Renal cortex interstitium (tissue), 11 donors: ENCODE measurements at regions not wholly inside any gene's neighbourhood (a gene's known extent, or its start where the extent isn't known, plus 50 kb on each side); places are given as distances from the start of the nearest gene placed in this dataset.
"Not testable (repeated sequence)": the region's sequence is repeated elsewhere in the genome, so short reads cannot be mapped to it uniquely, and the experiment has no call there.

ENCODE experiments used
- DNase-seq, 11 donors: peaks; one replicate each; pipeline ENCODE4 v3.0.0-alpha.2; 2013; ENCODE audit warnings: low read depth in 9 of 11, low spot score in 4 of 11; ENCODE audit errors: extremely low read depth in 1 of 11

- DNase-seq: no peak
These were observed 54.1 kb upstream of the PEG3 start for GRCh38 chr19:56894626-56895025.

GRCh38 chr19:56896095-56896494 is 55.6 kb upstream of the PEG3 start:
- no peak for DNase-seq

GRCh38 chr19:56899943-56900342 is 59.4 kb upstream of the PEG3 start:
- no peak for DNase-seq

GRCh38 chr19:56900573-56901097 is 60.1 kb upstream of the PEG3 start:
- DNase-seq: peak in 6 of 11 donors; percentile 33 to 52 (median 36)

GRCh38 chr19:56905631-56906150 is 65.2 kb upstream of the PEG3 start:
- no peak for DNase-seq

- no peak for DNase-seq
These were observed 72.0 kb upstream of the PEG3 start for GRCh38 chr19:56912401-56913112.

GRCh38 chr19:56913113-56913455 is 72.6 kb upstream of the PEG3 start:
- DNase-seq: peak in 1 of 11 donors; percentile 32

- no peak for DNase-seq
These were observed 76.0 kb upstream of the PEG3 start for GRCh38 chr19:56916528-56916927.

GRCh38 chr19:56917529-56917928 is 77.0 kb upstream of the PEG3 start:
- no peak for DNase-seq

- no peak for DNase-seq
These were observed 77.5 kb upstream of the PEG3 start for GRCh38 chr19:56917998-56918397.

- no peak for DNase-seq
These were observed 78.3 kb upstream of the PEG3 start for GRCh38 chr19:56918682-56919307.

GRCh38 chr19:56919308-56919995 is 78.9 kb upstream of the PEG3 start:
- no peak for DNase-seq

- DNase-seq: not testable (repeated sequence)
These were observed 85.6 kb upstream of the PEG3 start for GRCh38 chr19:56926094-56926493.

- no peak for DNase-seq
These were observed 86.8 kb upstream of the PEG3 start for GRCh38 chr19:56927294-56927693.

GRCh38 chr19:56927791-56928207 is 87.3 kb upstream of the PEG3 start:
- DNase-seq: no peak

GRCh38 chr19:56930647-56931535 is 90.4 kb upstream of the PEG3 start:
- DNase-seq: no peak

GRCh38 chr19:56933014-56933705 is 92.6 kb upstream of the PEG3 start:
- no peak for DNase-seq

- no peak for DNase-seq
These were observed 94.0 kb upstream of the PEG3 start for GRCh38 chr19:56934438-56935090.
